A204.1 (cell line): ENCODE measurements at regions not wholly inside any gene's neighbourhood (a gene's known extent, or its start where the extent isn't known, plus 50 kb on each side); places are given as distances from the start of the nearest gene placed in this dataset.

Experiments used
- FAIRE-seq: peaks from 2 replicates; lab custom pipeline; 2012; peaks lifted over from hg19 to GRCh38; lab: Jason Lieb, UNC

- FAIRE-seq, result no peak
Measured at GRCh38 chr15:29873947-29874411, 51.7 kb upstream of the TJP1 start.

GRCh38 chr15:29873264-29873663 lies 51.0 kb upstream of the TJP1 start:
- FAIRE-seq, result no peak

DNA sequence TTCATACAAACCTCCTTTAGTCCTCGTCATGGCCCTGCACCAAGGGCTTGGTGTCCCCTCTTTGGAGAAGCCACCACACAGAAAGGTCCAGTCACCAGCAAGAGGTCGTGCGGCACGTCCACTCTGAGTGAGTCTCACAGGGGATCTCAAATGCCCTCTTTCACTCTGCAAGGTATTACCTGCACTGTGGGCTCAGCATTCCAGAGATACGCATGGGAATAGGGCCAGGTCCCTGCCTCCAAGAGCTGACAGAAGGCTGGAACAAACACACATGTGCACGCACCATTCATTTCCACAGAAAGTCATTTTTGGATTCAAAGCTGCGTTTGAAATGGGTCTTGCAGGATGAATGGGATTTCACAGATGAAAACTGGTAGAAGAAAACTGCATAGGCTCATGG lies 50.4 kb upstream of the TJP1 start:
- no peak for FAIRE-seq
